Ascending aorta (tissue), 2 donors: ENCODE measurements at regions not wholly inside any gene's neighbourhood (a gene's known extent, or its start where the extent isn't known, plus 50 kb on each side); places are given as distances from the start of the nearest gene placed in this dataset.

Experiments
- DNase-seq, 2 donors: peaks; one replicate each; pipeline ENCODE4 v3.0.0-alpha.2; 2019; ENCODE audit warnings: low spot score in 2 of 2
- H3K27ac ChIP-seq, 2 donors: fragments of 200-600 bp; sonication (generic); one replicate each; pipeline ENCODE4 v1.5.1; 2016 to 2017; ENCODE audit warnings: mild to moderate bottlenecking in 1 of 2
- H3K27me3 ChIP-seq: fragments of 200-600 bp; sonication (generic); one replicate; pipeline ENCODE4 v1.5.1; 2017
- H3K36me3 ChIP-seq, 2 donors: fragments of 200-600 bp; sonication (generic); one replicate each; pipeline ENCODE4 v1.5.1; 2016
- H3K4me1 ChIP-seq, 2 donors: fragments of 200-600 bp; sonication (generic); one replicate each; pipeline ENCODE4 v1.5.1; 2016 to 2017; ENCODE audit warnings: mild to moderate bottlenecking in 1 of 2
- H3K4me3 ChIP-seq, 2 donors: fragments of 200-600 bp; sonication (generic); one replicate each; pipeline ENCODE4 v1.5.1; 2016 to 2017; ENCODE audit warnings: mild to moderate bottlenecking in 1 of 2
- H3K9me3 ChIP-seq, 2 donors: fragments of 200-600 bp; sonication (generic); one replicate each; pipeline ENCODE4 v1.5.1; 2016
- intact Hi-C: fragments of 100-400 bp; cut with DNase I; formaldehyde crosslinking; loops from one replicate; pipeline ENCODE4 v1.15.1; 2023
- TF ChIP-seq, protein P1 (sequence below), 3 experiments: fragments of 200-600 bp in 2 of 3; fragments of 450-650 bp in 1 of 3; sonication (generic) in 2 of 3; IDR thresholded peaks; one replicate each; pipeline ENCODE4 v1.5.1; 2016 to 2019; ENCODE audit warnings: antibody characterized with exemption in 3 of 3, mild to moderate bottlenecking in 1 of 3, moderate library complexity in 1 of 3

DNA sequence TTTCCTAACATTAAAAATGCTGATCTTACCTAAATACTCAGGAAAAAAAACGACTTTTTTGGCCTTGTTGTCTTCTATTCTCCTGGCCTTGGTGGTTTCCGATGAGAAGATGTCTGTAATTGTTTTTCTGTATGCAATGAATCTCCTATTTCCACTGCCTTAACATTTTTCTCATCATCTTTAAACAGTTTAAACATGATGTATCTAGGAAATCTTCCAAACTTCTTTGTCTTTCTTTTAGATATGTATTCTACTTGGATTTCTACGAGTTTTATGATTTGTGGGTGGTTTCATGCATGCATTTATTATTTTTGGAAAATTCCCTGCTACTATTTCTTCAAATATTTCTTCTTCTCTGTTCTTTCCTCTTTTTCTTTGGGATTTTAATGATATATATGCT lies 288.6 kb upstream of the GYPC start:
- no peak for DNase-seq
- TF ChIP-seq, protein P1, sequence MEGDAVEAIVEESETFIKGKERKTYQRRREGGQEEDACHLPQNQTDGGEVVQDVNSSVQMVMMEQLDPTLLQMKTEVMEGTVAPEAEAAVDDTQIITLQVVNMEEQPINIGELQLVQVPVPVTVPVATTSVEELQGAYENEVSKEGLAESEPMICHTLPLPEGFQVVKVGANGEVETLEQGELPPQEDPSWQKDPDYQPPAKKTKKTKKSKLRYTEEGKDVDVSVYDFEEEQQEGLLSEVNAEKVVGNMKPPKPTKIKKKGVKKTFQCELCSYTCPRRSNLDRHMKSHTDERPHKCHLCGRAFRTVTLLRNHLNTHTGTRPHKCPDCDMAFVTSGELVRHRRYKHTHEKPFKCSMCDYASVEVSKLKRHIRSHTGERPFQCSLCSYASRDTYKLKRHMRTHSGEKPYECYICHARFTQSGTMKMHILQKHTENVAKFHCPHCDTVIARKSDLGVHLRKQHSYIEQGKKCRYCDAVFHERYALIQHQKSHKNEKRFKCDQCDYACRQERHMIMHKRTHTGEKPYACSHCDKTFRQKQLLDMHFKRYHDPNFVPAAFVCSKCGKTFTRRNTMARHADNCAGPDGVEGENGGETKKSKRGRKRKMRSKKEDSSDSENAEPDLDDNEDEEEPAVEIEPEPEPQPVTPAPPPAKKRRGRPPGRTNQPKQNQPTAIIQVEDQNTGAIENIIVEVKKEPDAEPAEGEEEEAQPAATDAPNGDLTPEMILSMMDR (IDR thresholded peaks at IDR 0.05): no peak
- intact Hi-C loops: no loop called here

DNA sequence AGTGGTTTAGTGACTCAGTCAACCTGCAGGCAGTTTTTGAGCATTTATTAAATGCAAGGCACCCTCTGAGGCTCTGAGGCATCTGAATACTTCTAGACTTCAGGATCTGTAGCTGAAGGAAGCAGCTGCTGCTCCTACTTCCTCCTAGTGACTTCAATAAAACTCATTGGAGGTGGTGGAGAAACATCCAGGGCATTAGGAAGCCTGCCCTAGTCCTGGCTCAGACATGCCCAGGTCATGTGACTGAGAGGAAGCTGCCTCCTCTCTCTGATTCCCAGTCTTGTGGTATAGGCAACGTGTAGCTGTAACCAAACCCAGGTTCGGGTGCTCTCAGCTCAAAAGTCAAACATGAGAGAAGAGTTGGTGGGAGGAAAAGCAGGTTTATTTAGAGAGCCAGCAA lies 287.2 kb upstream of the GYPC start:
- Histone ChIP-seq H3K27me3 (no peaks in the 10 kb centered on the region), H3K4me1 (peaks cover 0 to 3% of the 10 kb centered on the region in 2 donors), H3K27ac (no peak overlapping the region), H3K4me3 (no peak overlapping the region), H3K36me3 (no peaks in the 10 kb centered on the region), H3K9me3 (no peaks in the 10 kb centered on the region)
- intact Hi-C loops: no loop called here
- DNase-seq: no peak
- TF ChIP-seq, protein P1 (IDR thresholded peaks at IDR 0.05): no peak

More for the DNA sequence above, 288.6 kb upstream of the GYPC start:
- no peaks in the 10 kb centered on the region for H3K36me3 ChIP-seq
- H3K4me1 ChIP-seq: peaks cover 0 to 3% of the 10 kb centered on the region in 2 donors
- H3K9me3 ChIP-seq: no peaks in the 10 kb centered on the region
- no peak overlapping the region for H3K4me3 ChIP-seq
- H3K27ac ChIP-seq: no peak overlapping the region
- H3K27me3 ChIP-seq: no peaks in the 10 kb centered on the region

DNA sequence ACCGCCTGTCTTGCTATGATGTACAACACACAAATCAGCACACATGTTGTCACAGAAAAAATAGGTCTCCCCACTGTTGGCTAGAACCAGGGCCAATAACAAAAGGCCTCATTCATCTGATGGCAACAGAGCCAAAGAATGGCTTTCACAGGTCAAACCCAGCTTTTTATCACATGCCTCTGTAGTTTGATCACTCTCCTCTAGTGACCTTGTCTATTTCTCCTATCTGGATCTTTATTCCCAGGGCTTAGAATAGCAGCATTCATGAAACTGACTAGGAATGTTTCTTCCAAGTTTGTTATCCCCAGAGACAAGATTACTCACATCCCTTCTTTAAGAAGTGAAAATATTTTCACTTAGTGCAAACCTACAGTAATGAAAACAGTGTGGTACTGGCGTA lies 285.8 kb upstream of the GYPC start:
- Histone ChIP-seq H3K4me1 (peaks cover 0 to 3% of the 10 kb centered on the region in 2 donors), H3K9me3 (no peaks in the 10 kb centered on the region), H3K27me3 (no peaks in the 10 kb centered on the region), H3K4me3 (no peak overlapping the region), H3K27ac (no peak overlapping the region), H3K36me3 (no peaks in the 10 kb centered on the region)
- TF ChIP-seq, protein P1 (IDR thresholded peaks at IDR 0.05): no peak
- intact Hi-C loops: no loop called here
- no peak for DNase-seq

DNA sequence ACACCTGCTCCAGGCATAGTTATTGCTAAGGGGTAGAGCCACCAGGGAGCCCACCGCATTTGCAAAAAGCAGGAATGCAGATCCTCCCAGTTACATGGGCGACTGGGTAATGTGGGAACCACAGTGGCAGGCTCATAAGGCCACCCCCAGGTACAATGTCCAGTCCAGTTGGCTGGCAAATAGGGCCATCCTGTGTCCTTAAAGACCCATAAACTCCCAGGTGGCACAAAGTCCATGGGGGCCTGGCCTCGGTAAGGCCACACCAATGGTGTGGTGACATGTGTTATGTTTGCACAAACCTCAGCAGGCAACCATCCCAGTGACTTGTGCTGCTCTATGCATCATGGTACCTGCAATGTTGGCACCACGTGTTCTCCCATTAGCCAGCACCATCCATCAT lies 283.6 kb upstream of the GYPC start:
- no peaks in the 10 kb centered on the region for H3K9me3 ChIP-seq
- H3K4me1 ChIP-seq: peaks cover 0 to 3% of the 10 kb centered on the region in 2 donors
- no peak overlapping the region for H3K4me3 ChIP-seq
- intact Hi-C loops: no loop called here
- no peaks in the 10 kb centered on the region for H3K27me3 ChIP-seq
- no peak for DNase-seq
- TF ChIP-seq, protein P1 (IDR thresholded peaks at IDR 0.05): no peak
- no peak overlapping the region for H3K27ac ChIP-seq
- H3K36me3 ChIP-seq: no peaks in the 10 kb centered on the region

DNA sequence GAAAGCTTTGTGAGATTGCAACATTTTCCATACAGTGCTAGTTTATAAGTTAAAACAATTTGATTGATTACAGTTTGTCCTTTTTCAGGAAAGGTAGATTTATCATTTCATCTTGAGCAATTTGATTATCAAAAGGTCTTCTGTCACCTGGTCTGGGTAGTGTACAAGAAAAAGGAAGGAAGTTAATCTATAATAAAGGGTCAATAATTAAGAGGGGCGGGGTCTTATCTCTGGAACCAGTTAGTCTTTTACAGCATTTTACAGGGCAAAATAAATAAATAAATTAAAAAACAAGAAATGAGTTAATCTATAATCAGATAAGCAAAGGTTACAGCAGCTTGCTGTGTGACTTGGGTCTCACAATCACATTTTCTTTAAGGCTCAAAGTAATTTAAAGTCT lies 277.8 kb upstream of the GYPC start:
- TF ChIP-seq, protein P1 (IDR thresholded peaks at IDR 0.05): no peak
- Histone ChIP-seq H3K4me3 (no peak overlapping the region), H3K9me3 (no peaks in the 10 kb centered on the region)

DNA sequence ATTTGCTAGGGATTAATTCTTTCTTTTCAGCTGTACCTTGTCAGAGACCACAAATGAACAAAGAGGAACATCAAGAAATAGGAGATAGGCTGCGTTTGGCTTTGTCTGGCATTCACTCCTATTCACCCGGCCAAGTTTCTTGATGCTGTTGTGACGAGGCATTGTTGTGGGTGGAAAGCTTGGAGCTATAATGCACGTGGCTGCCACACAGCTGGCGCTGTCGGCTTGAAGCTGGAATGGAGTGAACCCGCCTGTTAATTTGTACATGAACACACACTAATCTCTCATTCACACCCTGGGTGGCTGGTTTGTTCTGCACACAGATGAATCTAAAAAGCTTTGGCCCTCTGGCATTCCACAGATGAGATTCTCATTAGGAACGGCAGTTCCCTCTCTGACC lies 274.9 kb upstream of the GYPC start:
- no peak overlapping the region for H3K4me3 ChIP-seq
- H3K4me1 ChIP-seq: no peaks in the 10 kb centered on the region
- H3K36me3 ChIP-seq: no peaks in the 10 kb centered on the region
- H3K9me3 ChIP-seq: peaks cover 0 to 3% of the 10 kb centered on the region in 2 donors
- H3K27ac ChIP-seq: no peak overlapping the region
- DNase-seq: no peak
- intact Hi-C loops: no loop called here
- H3K27me3 ChIP-seq: no peaks in the 10 kb centered on the region
- TF ChIP-seq, protein P1 (IDR thresholded peaks at IDR 0.05): no peak

More for the DNA sequence above, 277.8 kb upstream of the GYPC start:
- Histone ChIP-seq H3K27me3 (no peaks in the 10 kb centered on the region), H3K4me1 (no peaks in the 10 kb centered on the region), H3K36me3 (no peaks in the 10 kb centered on the region), H3K27ac (no peak overlapping the region)
- DNase-seq: no peak
- intact Hi-C loops: no loop called here
